NCI-H526 (cell line): ENCODE measurements at regions not wholly inside any gene's neighbourhood (a gene's known extent, or its start where the extent isn't known, plus 50 kb on each side); places are given as distances from the start of the nearest gene placed in this dataset.

Source experiments
- DNase-seq, 2 experiments: peaks; one replicate each; lab custom pipeline; 2025; lab: John Stamatoyannopoulos, UW

DNA sequence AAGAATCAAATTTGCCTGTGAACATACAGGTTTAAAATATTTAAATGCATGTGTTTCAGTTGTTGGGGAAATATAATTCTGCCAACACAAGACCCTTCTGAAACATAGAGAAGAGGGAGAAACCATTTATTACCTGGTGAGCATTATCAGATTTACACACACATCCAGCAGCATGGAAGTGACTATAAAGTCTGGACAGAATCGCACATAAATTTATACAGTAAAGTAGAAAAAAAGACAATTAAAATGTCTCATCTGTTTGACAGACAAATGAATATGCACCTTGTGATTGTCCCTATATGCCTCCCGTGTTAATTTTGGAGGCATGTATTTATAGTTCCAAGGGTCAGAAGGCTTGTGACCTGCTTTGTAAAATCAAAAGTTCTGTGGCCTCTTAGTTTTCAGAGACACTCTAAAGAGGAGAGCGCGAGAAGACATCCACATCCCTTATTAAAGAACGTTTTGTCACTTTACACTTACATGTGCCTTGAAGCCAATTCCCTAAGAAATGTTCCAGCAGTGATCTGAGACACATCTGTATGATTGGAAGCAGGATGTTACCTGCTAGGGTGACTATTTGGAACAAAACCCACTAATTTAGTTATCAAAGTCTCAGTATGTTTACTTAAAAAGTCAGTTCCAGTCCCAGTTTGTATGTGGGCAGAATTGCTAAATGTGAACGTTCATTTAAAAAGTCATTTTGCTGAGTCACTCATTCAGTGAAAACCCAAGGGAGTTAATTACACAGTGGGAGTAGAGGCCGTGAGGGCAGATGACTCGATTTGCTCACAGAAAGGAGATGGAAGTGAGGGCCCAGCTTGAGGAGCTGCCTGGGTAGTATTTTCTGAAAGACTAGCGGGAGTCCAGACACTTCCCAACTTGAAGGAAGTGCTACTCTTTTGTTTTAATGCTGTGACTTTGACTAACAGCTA, 527.6 kb upstream of the MEX3C start:
- no peak for DNase-seq

DNA sequence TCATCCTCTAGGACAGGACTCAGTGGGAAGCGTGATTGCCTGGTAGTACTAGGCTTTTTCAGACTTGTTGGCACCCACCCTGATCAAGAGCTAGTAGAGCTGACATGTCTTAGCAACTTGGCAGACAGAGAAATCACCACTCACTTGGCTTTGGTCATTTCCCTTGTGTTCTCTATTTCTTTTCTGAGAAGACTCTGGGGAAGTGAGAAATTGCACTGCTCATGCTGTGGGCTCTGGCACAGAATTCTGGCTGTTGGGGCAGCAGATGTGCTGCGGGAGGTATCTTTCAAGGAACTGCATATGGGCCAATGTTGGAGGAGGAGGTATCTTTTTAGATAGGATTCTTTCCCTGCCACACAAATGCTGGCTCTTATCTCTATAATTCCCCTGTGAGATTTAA, 529.1 kb upstream of the MEX3C start:
- DNase-seq = no peak

DNA sequence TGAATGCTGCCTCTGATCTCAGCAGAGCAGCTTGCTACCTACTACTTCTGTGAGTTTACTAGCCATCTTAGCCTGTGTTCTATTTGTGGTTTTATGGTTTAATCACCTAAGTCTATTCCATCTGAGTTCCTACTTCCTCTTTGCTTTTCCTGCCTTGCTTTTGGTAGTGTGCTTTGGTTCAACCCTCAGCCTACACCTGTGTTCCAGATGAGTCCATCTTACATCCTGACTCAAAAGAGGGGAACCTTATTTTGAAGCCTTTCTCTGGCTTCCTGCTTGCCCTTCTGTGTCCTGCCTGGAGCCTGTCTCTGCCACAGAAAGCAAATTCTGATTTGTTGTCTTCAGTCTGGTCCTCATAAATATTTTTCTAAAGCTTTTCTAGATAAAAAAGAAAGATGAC, 530.3 kb upstream of the MEX3C start:
- no peak for DNase-seq

DNA sequence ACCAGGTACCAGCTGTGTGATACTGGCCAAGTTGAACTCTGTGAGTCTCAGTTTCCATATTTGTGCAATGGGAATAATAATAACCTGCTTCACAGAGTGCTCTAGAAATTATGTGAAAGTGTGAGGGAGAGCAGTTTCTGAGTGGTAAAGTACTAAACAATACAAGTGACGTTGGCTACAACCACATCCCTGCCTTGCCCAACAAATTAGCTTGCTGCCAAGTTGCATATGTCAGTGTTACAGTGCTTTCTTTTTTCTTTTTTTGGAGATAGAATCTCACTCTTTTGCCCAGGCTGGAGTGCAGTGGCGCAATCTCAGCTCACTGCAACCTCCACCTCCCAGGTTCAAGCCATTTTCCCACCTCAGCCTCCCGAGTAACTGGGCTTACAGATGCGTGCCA, 533.6 kb upstream of the MEX3C start:
- no peak for DNase-seq

DNA sequence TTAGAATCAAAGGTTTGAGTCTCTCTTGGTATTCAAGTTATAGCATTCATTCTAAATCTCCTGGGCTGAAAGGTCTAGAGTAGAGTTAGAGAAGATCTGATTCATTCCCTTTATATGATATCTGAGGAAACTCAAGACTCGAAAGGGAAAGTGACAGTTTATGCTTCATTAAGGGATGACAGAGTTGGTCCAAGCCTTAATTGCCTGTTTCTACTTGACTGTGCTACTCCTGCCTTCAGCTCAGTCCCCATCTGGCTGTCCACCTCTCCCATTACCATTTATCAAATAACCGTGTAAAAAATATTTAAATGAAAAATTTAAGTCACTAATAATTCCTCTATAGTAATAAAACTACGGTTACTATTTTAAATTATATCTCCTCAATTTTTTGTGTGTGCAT, 537.1 kb upstream of the MEX3C start:
- DNase-seq = no peak

DNA sequence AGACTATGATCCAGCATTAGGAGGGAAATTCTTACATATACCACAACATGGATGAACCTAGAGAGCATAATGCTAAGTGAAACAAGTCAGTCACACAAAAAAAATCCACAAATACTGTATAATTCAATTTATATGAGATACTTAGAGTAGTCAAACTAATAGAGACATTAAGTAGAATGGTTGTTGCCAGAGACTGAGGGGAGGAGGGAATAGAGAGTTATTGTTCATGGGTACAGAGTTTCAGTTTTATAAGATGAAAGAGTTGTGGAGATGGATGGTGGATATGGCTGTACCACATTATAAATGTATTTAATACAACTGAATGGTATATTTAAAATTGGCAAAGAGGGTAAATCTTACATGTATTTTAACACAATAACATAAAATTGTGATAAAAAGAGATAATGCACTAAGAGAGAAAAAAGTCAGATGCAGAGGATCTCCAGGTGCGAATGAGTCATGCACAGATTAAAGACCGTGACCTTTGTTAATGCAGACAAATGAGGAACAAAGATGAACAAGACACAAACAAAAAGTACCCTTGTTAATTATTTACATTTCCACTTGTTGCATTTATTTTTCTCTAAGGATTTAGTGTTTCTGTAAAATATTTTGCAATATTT, 541.7 kb upstream of the MEX3C start:
- no peak for DNase-seq

DNA sequence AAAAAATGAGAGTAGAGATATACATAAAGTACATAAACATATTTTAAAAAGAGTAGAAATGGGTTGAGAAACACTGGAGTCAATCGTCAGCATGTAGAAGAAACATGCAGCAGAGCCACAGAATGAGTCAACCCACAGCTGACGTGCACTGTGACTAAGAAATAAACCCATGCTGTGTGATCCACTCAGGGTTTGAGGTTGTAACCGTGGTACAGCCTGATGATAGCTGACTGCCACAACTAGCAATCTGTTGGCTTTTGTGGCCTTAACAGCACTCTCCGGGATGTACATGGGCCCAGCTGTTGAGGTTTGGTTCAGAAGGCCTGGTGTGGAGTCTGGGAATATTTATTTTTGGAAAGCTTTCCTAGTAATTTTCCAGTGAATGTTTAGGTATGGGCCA, 554.4 kb upstream of the MEX3C start:
- DNase-seq = no peak

DNA sequence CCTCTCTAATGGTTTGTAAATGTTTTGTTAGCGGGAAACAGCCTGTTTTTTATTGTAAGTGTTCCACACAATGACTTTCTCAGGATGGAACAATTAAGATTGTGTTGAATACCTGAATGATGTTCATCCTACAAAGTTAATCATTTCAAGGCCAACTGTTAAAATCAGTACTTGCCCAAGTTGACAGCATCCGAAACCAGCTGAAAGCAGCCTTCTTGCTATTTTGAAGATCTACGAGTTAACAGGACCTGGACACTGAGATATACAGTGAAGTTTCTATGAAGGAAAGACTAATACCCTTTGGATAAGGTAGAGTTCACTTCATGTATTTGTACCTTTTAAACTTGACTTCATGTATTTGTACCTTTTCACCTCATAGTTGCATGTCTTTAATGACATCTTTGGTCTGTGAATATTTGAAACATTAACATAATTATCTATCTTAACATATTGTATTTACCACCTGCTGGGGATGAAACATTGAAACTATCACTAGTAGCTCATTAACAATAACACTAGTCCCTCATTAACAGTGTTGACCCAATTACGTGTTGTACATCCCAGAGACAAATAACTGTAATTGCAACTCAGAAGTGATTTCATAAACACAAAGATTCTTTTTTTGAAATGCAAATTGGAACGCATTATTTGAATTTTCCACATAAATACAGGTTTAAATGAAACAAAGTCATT, 556.0 kb upstream of the MEX3C start:
- DNase-seq = no peak

DNA sequence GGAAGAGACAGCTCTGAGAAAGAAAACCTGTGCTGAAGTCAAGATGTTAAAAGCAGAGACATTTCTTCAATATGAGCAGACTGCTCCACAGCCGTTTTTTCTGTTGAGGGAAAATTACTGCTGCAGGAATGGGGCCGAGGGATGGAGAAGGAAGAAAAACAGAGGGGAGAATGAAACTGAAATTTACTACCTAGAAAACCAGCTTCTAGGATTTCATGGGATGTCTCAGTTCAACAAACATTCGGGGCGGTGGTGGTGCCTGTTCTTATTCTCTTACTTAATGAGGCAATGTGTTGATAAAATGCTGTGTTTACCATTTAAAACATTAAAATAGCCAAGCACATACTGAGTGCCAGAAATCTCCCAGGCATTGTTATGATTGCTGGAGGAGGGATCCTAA, 557.1 kb upstream of the MEX3C start:
- DNase-seq = no peak

DNA sequence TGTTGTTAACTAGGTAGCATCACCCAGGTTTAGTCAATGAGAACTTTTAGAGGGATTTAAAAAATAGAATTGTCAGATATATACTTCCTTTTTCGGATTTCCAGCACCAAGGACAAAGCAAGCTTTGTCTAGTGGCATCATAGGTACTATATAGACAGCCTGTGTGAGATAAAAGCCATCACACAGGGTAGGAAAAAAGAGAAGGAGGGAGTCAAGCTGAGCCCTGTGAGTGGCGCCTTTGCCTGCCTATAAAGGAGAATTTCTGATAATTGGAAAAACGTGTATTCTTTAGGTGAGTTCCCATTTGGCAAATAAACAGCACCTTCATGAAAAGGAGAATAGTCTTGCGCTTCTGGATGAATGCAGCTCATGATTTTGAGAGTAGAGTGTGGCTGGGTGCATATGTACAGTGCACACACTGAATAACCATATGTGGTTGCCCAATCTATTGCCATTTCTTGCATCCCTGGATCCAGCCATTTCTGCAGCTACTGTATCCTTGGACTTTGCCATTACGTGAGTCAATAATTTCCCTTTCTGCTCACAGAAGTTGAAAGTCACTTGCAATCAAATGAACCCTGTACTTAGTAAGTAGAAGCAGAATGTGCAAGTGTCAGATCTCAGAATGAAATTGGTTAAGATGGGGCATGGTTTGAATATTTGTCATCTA, 559.9 kb upstream of the MEX3C start:
- no peak for DNase-seq

DNA sequence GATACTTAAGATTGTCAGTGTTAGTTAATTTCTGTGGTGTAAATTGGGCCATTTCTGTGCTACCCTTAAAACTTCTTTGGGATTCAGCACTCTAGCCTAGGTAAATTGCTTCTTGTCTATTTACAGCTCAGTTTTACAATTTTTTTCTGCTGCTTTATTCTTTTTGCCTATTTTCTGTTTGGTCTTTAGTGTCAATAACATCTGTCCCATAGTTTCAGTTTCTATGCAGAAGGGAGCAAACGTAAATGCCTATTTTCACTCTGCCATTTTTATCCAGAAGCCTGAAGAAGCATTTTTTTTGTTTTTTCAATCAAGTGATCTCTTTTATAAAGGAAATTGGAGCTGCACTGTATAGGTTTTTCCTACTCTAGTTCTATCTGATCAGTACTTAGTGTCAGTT, 564.9 kb upstream of the MEX3C start:
- no peak for DNase-seq

DNA sequence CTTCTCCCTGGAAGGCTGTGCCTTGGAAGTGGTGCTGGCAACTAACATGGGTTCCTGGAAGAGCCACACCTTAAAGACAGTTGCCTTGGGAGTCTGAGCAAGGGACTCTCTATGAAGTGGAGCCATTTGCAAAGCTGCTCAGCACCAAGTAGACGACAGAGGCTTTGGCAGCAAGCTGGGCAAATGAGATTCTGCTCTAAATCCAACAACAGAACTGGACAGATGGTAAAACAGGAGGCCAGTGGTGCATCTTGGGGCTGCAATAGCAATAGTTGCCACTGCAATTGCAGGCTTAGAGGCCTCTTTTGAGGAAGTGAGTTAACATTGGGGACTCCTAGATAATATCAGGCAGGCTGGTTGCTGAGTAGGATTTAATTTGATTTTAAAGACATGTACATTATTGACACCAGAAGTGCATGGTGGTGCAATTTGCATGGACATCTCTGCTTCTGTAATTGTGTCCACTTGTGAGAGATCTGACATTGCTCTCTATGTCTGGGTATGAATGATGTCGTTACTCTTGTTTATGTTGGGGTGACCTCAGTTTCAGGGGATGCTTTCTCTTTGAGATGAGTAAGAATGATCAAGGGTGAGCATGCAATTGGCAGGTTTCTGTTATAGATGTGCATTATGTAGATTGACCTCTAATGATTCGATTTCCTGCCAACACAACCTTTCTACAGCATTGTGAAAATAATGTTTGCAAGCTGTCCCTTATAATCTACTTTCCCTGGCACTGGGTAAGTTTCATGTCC, 568.3 kb upstream of the MEX3C start:
- no peak for DNase-seq

DNA sequence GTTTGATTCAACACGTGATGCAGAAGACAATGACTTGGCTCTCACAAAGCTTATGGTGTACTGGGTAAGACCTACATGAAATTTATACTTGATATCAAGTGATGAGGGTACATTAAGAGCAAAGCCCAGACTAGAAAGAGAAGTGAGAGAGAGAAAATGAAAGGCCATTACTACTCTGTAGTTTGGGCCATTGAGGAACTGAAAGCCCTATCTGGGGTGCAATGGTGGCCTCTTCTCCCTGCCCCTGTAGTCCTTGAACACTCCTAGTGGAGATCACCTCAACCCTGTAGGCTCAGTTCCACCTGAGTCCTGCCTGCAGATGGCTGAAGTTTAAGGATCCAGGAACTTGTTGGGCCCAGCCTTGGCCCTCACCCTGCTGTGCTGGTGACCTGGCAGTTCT, 569.8 kb upstream of the MEX3C start:
- DNase-seq = no peak

DNA sequence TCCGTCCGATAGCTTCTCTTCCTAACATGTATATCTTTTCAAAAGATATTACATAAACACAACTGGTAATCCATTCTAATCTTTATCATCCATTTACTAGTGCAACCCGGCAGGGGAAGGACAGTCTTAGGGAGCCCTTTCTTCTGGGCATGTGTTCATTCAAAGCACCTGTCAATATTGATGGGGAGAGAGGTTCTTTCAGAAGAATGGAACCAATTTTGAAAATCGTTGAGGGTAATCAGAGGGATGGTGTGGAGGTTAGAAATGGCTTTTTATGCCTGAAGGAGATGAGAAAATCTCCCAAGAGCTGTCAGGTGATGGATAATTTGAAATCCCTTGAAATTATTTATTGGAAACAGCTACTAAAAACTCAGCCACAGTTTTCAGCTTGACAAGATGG, 561.9 kb upstream of the DCC start:
- DNase-seq = no peak

DNA sequence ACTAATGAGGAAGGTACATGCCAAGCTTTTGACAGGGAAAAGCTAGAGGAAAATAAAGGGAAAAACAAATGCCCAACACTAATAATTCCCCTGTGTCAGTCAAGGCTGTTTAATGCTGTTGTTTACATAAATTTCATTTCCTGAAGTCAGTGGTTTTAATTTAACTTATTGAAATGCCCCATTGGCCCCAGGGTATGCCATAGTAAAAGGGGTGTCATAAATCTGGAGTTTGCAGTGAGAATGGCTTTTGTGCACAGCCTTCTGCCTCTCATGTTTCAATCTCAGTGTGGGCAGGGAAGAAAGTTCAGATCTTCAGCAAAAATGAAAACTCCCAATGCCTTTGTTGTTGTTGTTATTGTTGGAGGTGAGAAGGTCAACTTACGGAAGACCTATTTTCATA, 550.1 kb upstream of the DCC start:
- DNase-seq = no peak

DNA sequence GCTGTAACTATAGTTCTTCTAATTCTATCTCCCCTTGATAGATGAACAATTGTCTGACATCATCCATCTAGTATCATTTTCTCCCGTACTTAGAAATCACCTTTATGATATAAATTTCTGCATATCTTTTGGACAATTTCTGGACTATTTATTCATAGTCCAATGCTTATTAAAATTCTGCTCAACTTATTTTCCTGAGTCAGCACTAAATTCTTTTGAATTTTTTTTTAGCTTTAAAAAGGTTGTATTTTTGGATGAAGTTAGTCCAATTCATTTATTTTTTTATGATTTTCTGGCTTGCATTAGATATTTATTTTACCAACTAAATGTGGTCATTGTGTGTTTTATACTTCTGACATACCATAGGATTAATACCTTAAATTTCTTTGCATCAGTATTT, 538.5 kb upstream of the DCC start:
- no peak for DNase-seq

DNA sequence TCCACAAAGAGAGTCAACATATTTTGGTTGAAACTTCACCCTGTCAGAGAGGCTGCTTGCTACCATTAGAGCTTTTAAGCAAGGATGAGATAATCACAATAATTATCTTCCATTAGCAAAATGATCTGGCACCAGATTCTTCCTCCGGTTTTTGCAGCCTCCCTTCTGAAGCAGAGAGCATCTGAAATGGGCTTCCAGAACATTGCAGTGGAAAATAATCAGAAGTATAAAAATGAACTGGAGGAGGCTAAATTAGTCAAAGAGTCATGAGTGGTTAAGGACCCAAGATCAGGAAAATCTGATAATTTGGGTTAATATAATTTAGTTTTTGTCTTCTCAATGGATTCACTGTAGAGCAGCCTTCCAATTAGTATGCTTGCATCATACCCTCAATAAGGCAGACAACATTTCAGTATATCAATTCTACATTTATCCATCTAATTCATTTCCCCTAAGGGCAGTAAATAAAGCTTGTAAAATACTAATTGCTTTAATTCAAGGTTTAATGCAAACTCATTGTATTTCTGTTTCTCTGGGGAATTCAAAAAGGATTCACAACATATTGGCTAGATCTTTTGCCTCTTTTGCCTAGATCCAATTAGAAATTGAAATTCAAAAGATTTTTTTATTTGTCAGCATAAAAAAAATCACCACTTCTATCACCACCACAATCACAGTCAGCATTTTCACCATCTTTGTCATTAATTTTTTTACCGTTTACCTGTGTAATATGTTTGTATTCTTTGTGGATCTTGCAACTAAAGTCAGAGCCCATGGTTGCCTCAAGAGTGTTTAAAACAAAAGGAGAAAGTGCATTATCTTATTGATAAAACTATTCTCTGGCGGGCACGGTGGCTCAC, 537.2 kb upstream of the DCC start:
- no peak for DNase-seq

DNA sequence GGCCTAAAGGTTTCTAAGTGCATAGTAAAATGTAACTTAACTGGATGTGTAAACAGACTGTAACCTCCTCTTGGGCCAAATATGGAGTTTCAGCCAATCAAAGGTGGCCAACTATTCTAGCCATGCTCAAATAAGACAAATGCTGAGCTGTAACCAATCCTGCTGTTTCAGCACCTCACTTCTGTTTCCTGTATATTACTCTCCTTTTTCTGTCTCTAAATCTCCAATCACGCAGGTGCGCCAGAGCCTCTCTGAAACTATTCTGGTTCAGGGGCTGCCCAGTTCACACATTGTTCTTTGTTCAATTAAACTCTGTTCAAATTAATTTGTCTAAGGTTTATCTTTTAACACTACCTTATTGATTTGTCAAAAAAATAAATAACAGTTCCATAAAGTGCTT, 532.7 kb upstream of the DCC start:
- no peak for DNase-seq

DNA sequence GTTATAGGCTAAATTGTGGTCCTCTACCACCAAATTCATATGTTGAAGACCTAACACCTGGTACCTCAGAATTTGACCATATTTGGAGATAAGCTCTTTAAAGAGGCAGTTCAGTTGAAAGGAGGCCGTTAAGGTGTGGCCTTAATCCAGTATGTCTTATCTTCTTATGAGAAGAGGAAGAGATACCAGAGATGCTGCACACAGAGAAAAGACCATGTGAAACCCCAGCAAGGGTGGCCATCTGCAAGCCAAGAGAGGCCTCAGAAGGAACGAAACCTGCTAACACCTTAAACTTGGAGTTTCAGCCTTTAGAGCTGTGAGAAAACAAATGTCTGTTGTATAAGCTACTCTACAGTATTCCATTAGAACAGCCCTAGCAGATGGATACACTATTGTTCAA, 528.1 kb upstream of the DCC start:
- DNase-seq = no peak

DNA sequence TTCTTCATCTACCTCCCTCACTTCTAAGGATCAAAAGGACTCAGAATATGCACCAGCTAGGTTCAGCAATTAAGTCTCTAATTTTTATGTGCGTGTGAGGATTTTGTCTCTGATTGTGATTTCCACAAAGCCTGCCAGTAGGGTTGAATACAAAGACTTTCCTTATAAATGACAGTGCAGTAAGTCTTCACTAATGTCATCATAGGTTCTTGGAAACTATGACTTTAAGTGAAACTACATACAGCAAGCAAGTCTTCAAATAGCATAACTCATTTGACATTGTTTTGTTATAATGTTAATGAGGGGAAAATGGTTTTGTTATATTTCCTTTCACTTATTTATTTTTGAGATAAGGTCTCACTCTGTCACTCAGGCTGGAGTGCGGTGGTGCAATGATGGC, 526.3 kb upstream of the DCC start:
- DNase-seq = no peak

DNA sequence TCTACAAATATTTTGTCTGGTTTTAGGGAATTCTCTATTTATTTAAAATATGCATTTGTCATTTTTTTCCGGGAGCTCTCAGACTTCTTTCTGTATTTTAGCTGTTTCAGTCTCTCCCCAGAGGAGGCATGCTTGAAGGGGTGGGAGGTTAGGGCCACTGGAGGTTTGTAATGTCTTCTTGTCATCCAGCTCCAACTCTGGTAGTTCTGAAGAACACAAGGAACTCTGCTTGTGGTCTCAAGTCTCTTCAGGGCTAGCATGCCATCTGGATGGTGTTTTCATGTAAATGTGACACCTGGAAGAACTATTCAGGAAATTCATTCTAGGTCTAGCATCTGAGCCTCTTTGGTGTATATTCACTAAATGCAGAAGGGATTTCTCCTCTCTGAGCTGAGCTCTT, 518.4 kb upstream of the DCC start:
- no peak for DNase-seq
